Stomach (tissue), 4 donors: ENCODE measurements at regions not wholly inside any gene's neighbourhood (a gene's known extent, or its start where the extent isn't known, plus 50 kb on each side); places are given as distances from the start of the nearest gene placed in this dataset.

ENCODE experiments used
- CTCF ChIP-seq, 7 experiments: fragments of 450-650 bp in 4 of 7; fragments of 200-600 bp in 3 of 7; sonication (generic) in 3 of 7; IDR thresholded peaks; one replicate each; pipeline ENCODE4 v1.5.1; 2016 to 2019; ENCODE audit warnings: antibody characterized with exemption in 7 of 7, control low read depth in 2 of 7, mild to moderate bottlenecking in 1 of 7
- EP300 ChIP-seq: sonication (generic); formaldehyde crosslinking; IDR thresholded peaks from one replicate; pipeline ENCODE4 v1.6.1; 2017; ENCODE audit warnings: antibody characterized with exemption
- POLR2A ChIP-seq, 4 donors: fragments of 450-650 bp; IDR thresholded peaks; one replicate each; pipeline ENCODE4 v1.6.1; 2016; ENCODE audit warnings: antibody characterized with exemption in 4 of 4, control low read depth in 2 of 4, mild to moderate bottlenecking in 1 of 4, moderate library complexity in 1 of 4
- POLR2AphosphoS5 ChIP-seq, 3 donors: sonication (generic); formaldehyde crosslinking; IDR thresholded peaks; one replicate each; pipeline ENCODE4 v1.6.1; 2016; ENCODE audit warnings: antibody characterized with exemption in 3 of 3

DNA sequence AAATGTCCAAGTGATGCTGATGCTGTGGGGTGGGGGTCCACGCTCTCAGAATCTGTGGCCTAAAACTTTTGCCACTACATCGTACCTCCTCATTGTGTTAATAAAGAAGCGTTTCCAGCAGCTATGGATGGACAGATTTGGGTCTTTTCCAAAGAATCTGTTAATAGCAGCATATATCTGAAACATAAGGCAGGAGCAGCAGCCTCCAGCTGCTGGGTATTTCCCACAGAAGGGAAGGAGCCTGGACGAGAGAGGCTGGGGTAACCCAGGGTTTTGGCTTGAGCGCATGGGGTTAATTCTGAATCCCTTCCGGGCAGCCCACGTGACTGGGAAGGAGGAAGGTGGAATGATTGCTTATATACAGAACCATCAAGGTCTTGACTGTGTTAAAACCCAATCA lies 332.4 kb downstream of the BCOR start:
- TF ChIP-seq POLR2A (IDR thresholded peaks at IDR 0.05) = no peak
- no peak for TF ChIP-seq POLR2AphosphoS5 (IDR thresholded peaks at IDR 0.05)
- TF ChIP-seq CTCF (IDR thresholded peaks at IDR 0.05) = no peak
- TF ChIP-seq EP300 = no peak
